ENCODE measurements at regions not wholly inside any gene's neighbourhood (a gene's known extent, or its start where the extent isn't known, plus 50 kb on each side); places are given as distances from the start of the nearest gene placed in this dataset.

- DNase-seq: no peak
Observed at GRCh38 chr5:9903801-9904200, 273.6 kb upstream of the TAS2R1 start.

- no peak for DNase-seq
Observed at GRCh38 chr5:9898319-9898718, 268.2 kb upstream of the TAS2R1 start.

- no peak for DNase-seq
Observed at GRCh38 chr5:9895302-9895645, 265.1 kb upstream of the TAS2R1 start.

GRCh38 chr5:9894571-9895301 is 264.6 kb upstream of the TAS2R1 start:
- DNase-seq: no peak

GRCh38 chr5:9892696-9893095 is 262.5 kb upstream of the TAS2R1 start:
- DNase-seq: no peak

GRCh38 chr5:9889511-9889910 is 259.4 kb upstream of the TAS2R1 start:
- DNase-seq: no peak

GRCh38 chr5:9888501-9888901 is 258.4 kb upstream of the TAS2R1 start:
- DNase-seq: no peak

GRCh38 chr5:9885164-9885563 is 255.0 kb upstream of the TAS2R1 start:
- no peak for DNase-seq

GRCh38 chr5:9878206-9878605 is 248.1 kb upstream of the TAS2R1 start:
- no peak for DNase-seq

- no peak for DNase-seq
Observed at GRCh38 chr5:9877488-9877887, 247.3 kb upstream of the TAS2R1 start.

GRCh38 chr5:9876451-9876850 is 246.3 kb upstream of the TAS2R1 start:
- no peak for DNase-seq

GRCh38 chr5:9869616-9870288 is 239.6 kb upstream of the TAS2R1 start:
- no peak for DNase-seq

GRCh38 chr5:9865574-9865973 is 235.4 kb upstream of the TAS2R1 start:
- DNase-seq: no peak

- no peak for DNase-seq
Observed at GRCh38 chr5:9864791-9865190, 234.6 kb upstream of the TAS2R1 start.

GRCh38 chr5:9863486-9863885 is 233.3 kb upstream of the TAS2R1 start:
- no peak for DNase-seq

GRCh38 chr5:9861666-9862256 is 231.6 kb upstream of the TAS2R1 start:
- no peak for DNase-seq

GRCh38 chr5:9859808-9860207 is 229.7 kb upstream of the TAS2R1 start:
- DNase-seq: no peak

GRCh38 chr5:9858043-9858442 is 227.9 kb upstream of the TAS2R1 start:
- no peak for DNase-seq

GRCh38 chr5:9853309-9853708 is 223.2 kb upstream of the TAS2R1 start:
- DNase-seq: no peak

- DNase-seq: no peak
Observed at GRCh38 chr5:9852671-9853070, 222.5 kb upstream of the TAS2R1 start.

GRCh38 chr5:9851458-9851857 is 221.3 kb upstream of the TAS2R1 start:
- DNase-seq: no peak

- DNase-seq: no peak
Observed at GRCh38 chr5:9850456-9850855, 220.3 kb upstream of the TAS2R1 start.

- DNase-seq: no peak
Observed at GRCh38 chr5:9847631-9848030, 217.5 kb upstream of the TAS2R1 start.

- DNase-seq: no peak
Observed at GRCh38 chr5:9845185-9845584, 215.0 kb upstream of the TAS2R1 start.
